GM18951 (cell line): ENCODE measurements at regions not wholly inside any gene's neighbourhood (a gene's known extent, or its start where the extent isn't known, plus 50 kb on each side); places are given as distances from the start of the nearest gene placed in this dataset.

Experiments
- POLR2A ChIP-seq: IDR thresholded peaks from 4 replicates; pipeline ENCODE4 v1.6.1; 2011; ENCODE audit warnings: mild to moderate bottlenecking; ENCODE audit not compliant: insufficient read length, insufficient read depth; ENCODE audit errors: extremely low read depth
- in situ Hi-C: fragments of 300-500 bp; cut with MboI; formaldehyde crosslinking; loops from one replicate; pipeline ENCODE4 v1.12.0; 2022; ENCODE audit warnings: low sequenced_read_pairs, mixed read lengths, inconsistent platforms; ENCODE audit not compliant: unreplicated experiment

GRCh38 chr1:5497503-5497902 lies 494.7 kb downstream of the NPHP4 start:
- in situ Hi-C loops, result no loop called here
- TF ChIP-seq POLR2A, result no peak

- no peak for TF ChIP-seq POLR2A
These were observed 496.4 kb downstream of the NPHP4 start for GRCh38 chr1:5495596-5496410.

GRCh38 chr1:5494518-5494917 lies 497.7 kb downstream of the NPHP4 start:
- TF ChIP-seq POLR2A, result no peak
- in situ Hi-C loops, result no loop called here

More at GRCh38 chr1:5495596-5496410, 496.4 kb downstream of the NPHP4 start:
- in situ Hi-C loops, result no loop called here

GRCh38 chr1:5493851-5494311 lies 498.3 kb downstream of the NPHP4 start:
- in situ Hi-C loops, result no loop called here
- TF ChIP-seq POLR2A, result no peak

GRCh38 chr1:5493275-5493674 lies 498.9 kb downstream of the NPHP4 start:
- no peak for TF ChIP-seq POLR2A
- in situ Hi-C loops, result no loop called here

GRCh38 chr1:5492846-5493245 lies 499.4 kb downstream of the NPHP4 start:
- in situ Hi-C loops, result no loop called here
- no peak for TF ChIP-seq POLR2A

- no peak for TF ChIP-seq POLR2A
These were observed 500.9 kb downstream of the NPHP4 start for GRCh38 chr1:5491207-5491904.

GRCh38 chr1:5490635-5491034 lies 501.6 kb downstream of the NPHP4 start:
- no peak for TF ChIP-seq POLR2A
- in situ Hi-C loops, result no loop called here

More at GRCh38 chr1:5491207-5491904, 500.9 kb downstream of the NPHP4 start:
- in situ Hi-C loops, result no loop called here

- no peak for TF ChIP-seq POLR2A
- in situ Hi-C loops, result no loop called here
These were observed 503.8 kb downstream of the NPHP4 start for GRCh38 chr1:5488448-5488847.

GRCh38 chr1:5485968-5486696 lies 506.1 kb downstream of the NPHP4 start:
- no peak for TF ChIP-seq POLR2A
- in situ Hi-C loops, result no loop called here

- in situ Hi-C loops, result no loop called here
- no peak for TF ChIP-seq POLR2A
These were observed 506.8 kb downstream of the NPHP4 start for GRCh38 chr1:5485436-5485835.

- no peak for TF ChIP-seq POLR2A
- in situ Hi-C loops, result no loop called here
These were observed 507.6 kb downstream of the NPHP4 start for GRCh38 chr1:5484451-5485165.

GRCh38 chr1:5481889-5482288 lies 510.3 kb downstream of the NPHP4 start:
- no peak for TF ChIP-seq POLR2A
- in situ Hi-C loops, result no loop called here
